ENCODE measurements at regions not wholly inside any gene's neighbourhood (a gene's known extent, or its start where the extent isn't known, plus 50 kb on each side); places are given as distances from the start of the nearest gene placed in this dataset.

DNA sequence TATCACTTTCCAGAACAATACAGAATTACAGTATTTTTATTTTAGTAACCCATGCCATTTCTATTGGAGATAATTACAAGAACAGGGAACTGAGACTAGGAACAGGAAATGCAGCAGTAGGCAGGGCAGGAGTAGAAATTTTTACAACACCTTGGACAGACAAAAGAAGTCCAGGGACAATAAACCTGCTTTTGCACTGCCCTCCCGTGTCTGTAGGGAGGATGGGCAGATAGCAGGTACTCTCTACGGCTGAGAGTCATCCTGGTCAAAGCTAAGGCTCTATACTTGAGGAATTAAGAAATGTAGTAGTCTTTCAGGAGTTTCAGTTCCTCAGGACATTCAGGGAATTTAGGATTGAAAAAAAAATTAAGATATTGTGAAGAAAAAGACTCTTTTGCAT, 63.4 kb downstream of the VAX1 start:
- no peak for TF ChIP-seq TRIM28 (IDR thresholded peaks at IDR 0.05)
- TF ChIP-seq, protein P1, sequence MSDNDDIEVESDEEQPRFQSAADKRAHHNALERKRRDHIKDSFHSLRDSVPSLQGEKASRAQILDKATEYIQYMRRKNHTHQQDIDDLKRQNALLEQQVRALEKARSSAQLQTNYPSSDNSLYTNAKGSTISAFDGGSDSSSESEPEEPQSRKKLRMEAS (CRISPR knock-in tag; IDR thresholded peaks at IDR 0.05), result no peak
- TF ChIP-seq LEF1 (IDR thresholded peaks at IDR 0.05), result no peak
- TF ChIP-seq XRCC5 (IDR thresholded peaks at IDR 0.05; ENCODE audit: low read depth, low read length), result no peak
- no peak for TF ChIP-seq SMAD3 (CRISPR knock-in tag; conservative IDR thresholded peaks at IDR 0.05)
- TF ChIP-seq, protein P2, sequence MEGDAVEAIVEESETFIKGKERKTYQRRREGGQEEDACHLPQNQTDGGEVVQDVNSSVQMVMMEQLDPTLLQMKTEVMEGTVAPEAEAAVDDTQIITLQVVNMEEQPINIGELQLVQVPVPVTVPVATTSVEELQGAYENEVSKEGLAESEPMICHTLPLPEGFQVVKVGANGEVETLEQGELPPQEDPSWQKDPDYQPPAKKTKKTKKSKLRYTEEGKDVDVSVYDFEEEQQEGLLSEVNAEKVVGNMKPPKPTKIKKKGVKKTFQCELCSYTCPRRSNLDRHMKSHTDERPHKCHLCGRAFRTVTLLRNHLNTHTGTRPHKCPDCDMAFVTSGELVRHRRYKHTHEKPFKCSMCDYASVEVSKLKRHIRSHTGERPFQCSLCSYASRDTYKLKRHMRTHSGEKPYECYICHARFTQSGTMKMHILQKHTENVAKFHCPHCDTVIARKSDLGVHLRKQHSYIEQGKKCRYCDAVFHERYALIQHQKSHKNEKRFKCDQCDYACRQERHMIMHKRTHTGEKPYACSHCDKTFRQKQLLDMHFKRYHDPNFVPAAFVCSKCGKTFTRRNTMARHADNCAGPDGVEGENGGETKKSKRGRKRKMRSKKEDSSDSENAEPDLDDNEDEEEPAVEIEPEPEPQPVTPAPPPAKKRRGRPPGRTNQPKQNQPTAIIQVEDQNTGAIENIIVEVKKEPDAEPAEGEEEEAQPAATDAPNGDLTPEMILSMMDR (IDR thresholded peaks at IDR 0.05 in 2 of 3, conservative IDR thresholded peaks at IDR 0.05 in 1 of 3; ENCODE audit: insufficient read depth in 2 of 3, low read depth in 1 of 3, low read length in 3 of 3), result peak in 2 of 3 experiments; percentile 23 to 40; a peak in 2 of 6 replicates
- TF ChIP-seq EP300 (IDR thresholded peaks at IDR 0.05; ENCODE audit: low read length), result no peak
- TF ChIP-seq TAF15 (IDR thresholded peaks at IDR 0.05; ENCODE audit: low read depth, low read length), result no peak
- no peak for TF ChIP-seq TAF1 (IDR thresholded peaks at IDR 0.05; ENCODE audit: control insufficient read depth, extremely low read depth, insufficient read depth, low read length, severe bottlenecking)
- no peak for TF ChIP-seq BMI1 (IDR thresholded peaks at IDR 0.05; ENCODE audit: low read length)
- no peak for TF ChIP-seq KLF10 (CRISPR knock-in tag; IDR thresholded peaks at IDR 0.05)
